Stimulated activated CD8-positive, alpha-beta memory T cell treated with anti-CD3 and anti-CD28 coated beads, Interleukin-7, amount 100 ng/mL, for 24 hours (primary cell): ENCODE measurements at regions not wholly inside any gene's neighbourhood (a gene's known extent, or its start where the extent isn't known, plus 50 kb on each side); places are given as distances from the start of the nearest gene placed in this dataset.

Experiments used
- DNase-seq: peaks from one replicate; pipeline ENCODE4 v3.0.0-alpha.2; 2020; ENCODE audit warnings: low read depth

GRCh38 chr2:16018277-16019059, 78.1 kb downstream of the MYCN start:
- DNase-seq, result no peak

GRCh38 chr2:16016282-16016681, 75.9 kb downstream of the MYCN start:
- no peak for DNase-seq

GRCh38 chr2:16015903-16016265, 75.5 kb downstream of the MYCN start:
- DNase-seq, result no peak

- DNase-seq, result no peak
Measured at GRCh38 chr2:16015210-16015902, 75.0 kb downstream of the MYCN start.

- no peak for DNase-seq
Measured at GRCh38 chr2:16014802-16015201, 74.5 kb downstream of the MYCN start.

- no peak for DNase-seq
Measured at GRCh38 chr2:16014041-16014787, 73.9 kb downstream of the MYCN start.

GRCh38 chr2:16013359-16013911, 73.1 kb downstream of the MYCN start:
- DNase-seq, result no peak

GRCh38 chr2:16012626-16013358, 72.4 kb downstream of the MYCN start:
- DNase-seq, result no peak

- no peak for DNase-seq
Measured at GRCh38 chr2:16012029-16012596, 71.8 kb downstream of the MYCN start.

GRCh38 chr2:16011621-16011960, 71.2 kb downstream of the MYCN start:
- DNase-seq, result no peak

GRCh38 chr2:16010951-16011620, 70.7 kb downstream of the MYCN start:
- DNase-seq, result no peak

GRCh38 chr2:16010011-16010410, 69.7 kb downstream of the MYCN start:
- no peak for DNase-seq

GRCh38 chr2:16009560-16009959, 69.2 kb downstream of the MYCN start:
- DNase-seq, result no peak

- no peak for DNase-seq
Measured at GRCh38 chr2:16008856-16009255, 68.5 kb downstream of the MYCN start.

GRCh38 chr2:16008331-16008850, 68.0 kb downstream of the MYCN start:
- DNase-seq, result no peak

- no peak for DNase-seq
Measured at GRCh38 chr2:16007167-16007934, 67.0 kb downstream of the MYCN start.

- DNase-seq, result no peak
Measured at GRCh38 chr2:16006537-16007166, 66.3 kb downstream of the MYCN start.

GRCh38 chr2:16005816-16006536, 65.6 kb downstream of the MYCN start:
- DNase-seq, result no peak

- no peak for DNase-seq
Measured at GRCh38 chr2:16005389-16005788, 65.0 kb downstream of the MYCN start.
